Suprapubic skin (tissue), 4 donors: ENCODE measurements at regions not wholly inside any gene's neighbourhood (a gene's known extent, or its start where the extent isn't known, plus 50 kb on each side); places are given as distances from the start of the nearest gene placed in this dataset.
"Not testable (repeated sequence)": the region's sequence is repeated elsewhere in the genome, so short reads cannot be mapped to it uniquely, and the experiment has no call there.

ENCODE experiments used
- DNase-seq, 2 donors: peaks; one replicate each; pipeline ENCODE4 v3.0.0-alpha.2; 2019; ENCODE audit warnings: low spot score in 2 of 2
- H3K27ac ChIP-seq: fragments of 200-600 bp; sonication (generic); one replicate; pipeline ENCODE4 v1.5.1; 2019
- H3K27me3 ChIP-seq: fragments of 200-600 bp; sonication (generic); one replicate; pipeline ENCODE4 v1.5.1; 2019
- H3K36me3 ChIP-seq: fragments of 200-600 bp; sonication (generic); one replicate; pipeline ENCODE4 v1.5.1; 2019
- H3K4me1 ChIP-seq: fragments of 200-600 bp; sonication (generic); one replicate; pipeline ENCODE4 v1.5.1; 2019
- H3K4me3 ChIP-seq: fragments of 200-600 bp; sonication (generic); one replicate; pipeline ENCODE4 v1.5.1; 2019; ENCODE audit warnings: mild to moderate bottlenecking
- H3K9me3 ChIP-seq: fragments of 200-600 bp; sonication (generic); one replicate; pipeline ENCODE4 v1.5.1; 2019
- CTCF ChIP-seq, 2 donors: fragments of 200-600 bp in 1 of 2; fragments of 450-650 bp in 1 of 2; sonication (generic) in 1 of 2; IDR thresholded peaks; one replicate each; pipeline ENCODE4 v1.5.1; 2016 to 2019; ENCODE audit warnings: antibody characterized with exemption in 2 of 2, mild to moderate bottlenecking in 1 of 2, moderate library complexity in 1 of 2
- EP300 ChIP-seq: sonication (generic); formaldehyde crosslinking; IDR thresholded peaks from one replicate; pipeline ENCODE4 v1.6.1; 2017; ENCODE audit warnings: antibody characterized with exemption
- POLR2A ChIP-seq, 2 donors: fragments of 450-650 bp; IDR thresholded peaks; one replicate each; pipeline ENCODE4 v1.6.1; 2017; ENCODE audit warnings: antibody characterized with exemption in 2 of 2, mild to moderate bottlenecking in 2 of 2, moderate library complexity in 2 of 2
- POLR2AphosphoS5 ChIP-seq, 3 donors: sonication (generic); formaldehyde crosslinking; IDR thresholded peaks; one replicate each; pipeline ENCODE4 v1.6.1; 2017; ENCODE audit warnings: antibody characterized with exemption in 3 of 3
- WGBS: methylation state at CpG from one replicate; pipeline ENCODE4 v1.1.5; 2018; 5-methylcytosine and 5-hydroxymethylcytosine counted together

- no peak overlapping the region for H3K27ac ChIP-seq
These were observed 2069.3 kb upstream of the RAG2 start for GRCh38 chr11:38667359-38667758.

GRCh38 chr11:38648604-38649003, 2050.6 kb upstream of the RAG2 start:
- Histone ChIP-seq H3K36me3 (no peaks in the 10 kb centered on the region), H3K9me3 (no peaks in the 10 kb centered on the region), H3K4me3 (no peak overlapping the region), H3K27ac (no peak overlapping the region), H3K27me3 (no peaks in the 10 kb centered on the region), H3K4me1 (no peaks in the 10 kb centered on the region)
- no peak for TF ChIP-seq POLR2AphosphoS5 (IDR thresholded peaks at IDR 0.05)
- TF ChIP-seq CTCF (IDR thresholded peaks at IDR 0.05): no peak
- no peak for TF ChIP-seq EP300
- no peak for TF ChIP-seq POLR2A (IDR thresholded peaks at IDR 0.05)
- no peak for DNase-seq
- WGBS: 50% methylated on average over 3 of the region's 3 CpGs

More at GRCh38 chr11:38667359-38667758, 2069.3 kb upstream of the RAG2 start:
- H3K4me1 ChIP-seq: no peaks in the 10 kb centered on the region
- H3K9me3 ChIP-seq: no peaks in the 10 kb centered on the region
- no peak for TF ChIP-seq POLR2AphosphoS5 (IDR thresholded peaks at IDR 0.05)
- TF ChIP-seq CTCF (IDR thresholded peaks at IDR 0.05): no peak
- TF ChIP-seq POLR2A (IDR thresholded peaks at IDR 0.05): no peak
- no peak for TF ChIP-seq EP300
- no peaks in the 10 kb centered on the region for H3K36me3 ChIP-seq
- H3K4me3 ChIP-seq: no peak overlapping the region
- no peak for DNase-seq
- 91% methylated on average over 10 of the region's 10 CpGs for WGBS
- no peaks in the 10 kb centered on the region for H3K27me3 ChIP-seq

- H3K4me1 ChIP-seq: no peaks in the 10 kb centered on the region
- H3K9me3 ChIP-seq: no peaks in the 10 kb centered on the region
- no peak for DNase-seq
- no peaks in the 10 kb centered on the region for H3K27me3 ChIP-seq
- H3K4me3 ChIP-seq: no peak overlapping the region
- H3K27ac ChIP-seq: no peak overlapping the region
- no peak for TF ChIP-seq POLR2A (IDR thresholded peaks at IDR 0.05)
- 84% methylated on average over 3 of the region's 3 CpGs for WGBS
- no peaks in the 10 kb centered on the region for H3K36me3 ChIP-seq
These were observed 2048.3 kb upstream of the RAG2 start for GRCh38 chr11:38646382-38646781.

- peaks cover 4% of the 10 kb centered on the region for H3K9me3 ChIP-seq
- no peaks in the 10 kb centered on the region for H3K27me3 ChIP-seq
- no peaks in the 10 kb centered on the region for H3K36me3 ChIP-seq
- 85% methylated on average over 1 of the region's 1 CpG for WGBS
- TF ChIP-seq CTCF (IDR thresholded peaks at IDR 0.05) (no peak), POLR2AphosphoS5 (IDR thresholded peaks at IDR 0.05) (no peak), POLR2A (IDR thresholded peaks at IDR 0.05) (no peak)
- no peaks in the 10 kb centered on the region for H3K4me1 ChIP-seq
- DNase-seq: no peak
- H3K4me3 ChIP-seq: no peak overlapping the region
- H3K27ac ChIP-seq: no peak overlapping the region
These were observed 2042.8 kb upstream of the RAG2 start for GRCh38 chr11:38640854-38641253.

- no peaks in the 10 kb centered on the region for H3K4me1 ChIP-seq
- H3K4me3 ChIP-seq: no peak overlapping the region
- TF ChIP-seq POLR2AphosphoS5 (IDR thresholded peaks at IDR 0.05) (no peak), POLR2A (IDR thresholded peaks at IDR 0.05) (no peak), EP300 (no peak), CTCF (IDR thresholded peaks at IDR 0.05) (no peak)
- no peak for DNase-seq
- peaks cover 6% of the 10 kb centered on the region for H3K9me3 ChIP-seq
- H3K27ac ChIP-seq: no peak overlapping the region
- no peaks in the 10 kb centered on the region for H3K36me3 ChIP-seq
- H3K27me3 ChIP-seq: no peaks in the 10 kb centered on the region
These were observed 2014.7 kb upstream of the RAG2 start for GRCh38 chr11:38612701-38613100.

- not testable (repeated sequence) for H3K27ac ChIP-seq, H3K4me1 ChIP-seq, H3K36me3 ChIP-seq, H3K9me3 ChIP-seq, DNase-seq, H3K27me3 ChIP-seq, H3K4me3 ChIP-seq
- 52% methylated on average over 2 of the region's 2 CpGs for WGBS
These were observed 2003.3 kb upstream of the RAG2 start for GRCh38 chr11:38601371-38601770.
